ENCODE measurements at regions not wholly inside any gene's neighbourhood (a gene's known extent, or its start where the extent isn't known, plus 50 kb on each side); places are given as distances from the start of the nearest gene placed in this dataset.
"Not testable (repeated sequence)": the region's sequence is repeated elsewhere in the genome, so short reads cannot be mapped to it uniquely, and the experiment has no call there.

DNA sequence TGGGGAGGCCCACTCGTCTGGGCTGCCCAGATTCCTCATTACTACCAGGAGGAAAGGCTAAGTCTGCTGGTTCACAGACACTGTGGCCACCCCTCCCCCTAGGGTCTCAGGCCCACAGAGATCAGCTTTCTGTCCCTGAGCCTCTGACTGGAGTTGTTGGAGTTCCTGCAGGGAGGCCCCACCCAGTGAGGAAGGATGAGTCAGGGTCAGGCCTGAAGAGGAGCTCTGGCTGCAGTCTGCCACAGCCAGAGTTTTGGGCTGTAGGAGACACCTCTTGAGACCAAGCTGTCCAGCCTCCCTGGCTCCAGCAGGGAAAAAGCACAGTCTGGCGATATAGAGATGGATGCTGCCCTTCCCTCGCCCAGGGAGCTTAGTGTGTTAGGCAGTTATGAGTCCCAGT, 720.9 kb upstream of the SEMA6D start:
- Mint-ChIP-seq H3K4me1 (no peaks in the 10 kb centered on the region), H3K9me3 (peaks cover 5 to 58% (median 25%) of the 10 kb centered on the region in 9 donors), H3K27ac (no peak overlapping the region), H3K27me3 (no peaks in the 10 kb centered on the region), H3K4me3 (no peak overlapping the region), H3K36me3 (peaks cover 0 to 3% (median 0%) of the 10 kb centered on the region in 3 donors)
- POLR2A ChIA-PET, result no interaction called here
- DNase-seq (no peak), ATAC-seq (no peak)

DNA sequence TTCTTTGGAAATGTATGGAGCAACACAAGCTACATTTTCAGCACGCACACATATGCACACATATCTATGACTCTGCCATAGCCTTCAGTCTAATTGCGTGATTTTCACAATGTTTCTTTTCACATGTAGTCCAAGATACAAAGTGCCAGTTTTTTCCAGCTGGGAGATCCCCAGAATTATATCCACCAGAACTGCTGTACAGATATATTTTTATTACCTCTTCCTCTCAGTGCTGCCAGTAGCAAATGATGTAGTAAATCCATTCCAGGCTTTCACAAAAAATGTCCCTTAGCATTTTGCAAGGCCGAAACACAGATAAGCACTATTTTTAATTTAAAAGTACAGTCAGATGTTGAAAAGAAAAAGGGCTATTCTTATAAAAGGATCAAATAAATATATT, 719.8 kb upstream of the SEMA6D start:
- Mint-ChIP-seq H3K4me3 (no peak overlapping the region), H3K4me1 (no peaks in the 10 kb centered on the region), H3K27me3 (no peaks in the 10 kb centered on the region), H3K36me3 (peaks cover 0 to 3% (median 0%) of the 10 kb centered on the region in 3 donors), H3K9me3 (peaks cover 2 to 50% (median 23%) of the 10 kb centered on the region in 9 donors), H3K27ac (no peak overlapping the region)
- ATAC-seq (no peak), DNase-seq (no peak)
- POLR2A ChIA-PET, result no interaction called here

DNA sequence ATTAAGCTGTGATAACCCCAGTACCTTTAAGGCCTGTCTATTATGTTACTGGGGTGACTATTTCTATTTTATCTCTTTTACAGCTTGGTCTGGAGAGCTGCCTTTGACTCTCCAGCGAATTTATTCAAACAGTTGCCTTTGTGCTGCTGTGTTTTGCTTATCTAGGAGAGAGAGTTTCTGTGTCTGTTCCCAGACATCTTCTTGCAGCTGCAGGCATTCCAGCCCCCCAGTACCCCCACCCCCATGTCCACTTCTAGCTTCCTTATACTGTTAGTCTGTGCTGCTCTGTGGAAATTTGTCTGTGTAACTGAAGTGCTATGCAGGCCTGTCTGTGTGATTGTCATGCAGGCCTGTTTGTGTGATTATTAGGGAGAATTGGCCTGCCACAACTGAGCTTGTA, 713.7 kb upstream of the SEMA6D start:
- no peak overlapping the region for H3K27ac Mint-ChIP-seq
- no peak overlapping the region for H3K4me3 Mint-ChIP-seq
- H3K4me1 Mint-ChIP-seq, result no peaks in the 10 kb centered on the region
- peaks cover 0 to 43% (median 14%) of the 10 kb centered on the region in 9 donors for H3K9me3 Mint-ChIP-seq
- DNase-seq, result no peak
- H3K27me3 Mint-ChIP-seq, result no peaks in the 10 kb centered on the region
- no peaks in the 10 kb centered on the region for H3K36me3 Mint-ChIP-seq
- no peak for ATAC-seq
- POLR2A ChIA-PET, result no interaction called here

DNA sequence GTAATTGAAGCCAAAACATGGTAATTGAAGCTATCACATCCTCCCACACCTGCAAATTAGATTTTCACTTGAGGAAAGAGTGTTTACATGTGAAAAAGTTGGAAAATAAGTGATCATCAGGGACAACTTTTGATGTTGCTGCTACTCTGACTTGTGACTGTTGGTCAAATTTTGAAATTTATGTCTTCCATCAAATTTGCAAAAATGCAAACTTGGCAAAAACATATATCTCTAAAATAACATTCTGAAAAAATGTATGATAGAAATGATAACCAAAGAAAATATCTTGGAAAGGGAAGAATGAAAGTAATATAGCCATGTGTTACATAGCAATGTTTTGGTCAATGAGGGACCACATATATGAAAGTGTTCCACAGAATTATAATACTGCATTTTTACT, 703.9 kb upstream of the SEMA6D start:
- Mint-ChIP-seq H3K36me3 (no peaks in the 10 kb centered on the region), H3K4me3 (no peak overlapping the region), H3K9me3 (peaks cover 0 to 16% (median 5%) of the 10 kb centered on the region in 9 donors), H3K27ac (no peak overlapping the region), H3K27me3 (no peaks in the 10 kb centered on the region), H3K4me1 (no peaks in the 10 kb centered on the region)
- no peak for DNase-seq
- ATAC-seq, result no peak
- POLR2A ChIA-PET, result no interaction called here

DNA sequence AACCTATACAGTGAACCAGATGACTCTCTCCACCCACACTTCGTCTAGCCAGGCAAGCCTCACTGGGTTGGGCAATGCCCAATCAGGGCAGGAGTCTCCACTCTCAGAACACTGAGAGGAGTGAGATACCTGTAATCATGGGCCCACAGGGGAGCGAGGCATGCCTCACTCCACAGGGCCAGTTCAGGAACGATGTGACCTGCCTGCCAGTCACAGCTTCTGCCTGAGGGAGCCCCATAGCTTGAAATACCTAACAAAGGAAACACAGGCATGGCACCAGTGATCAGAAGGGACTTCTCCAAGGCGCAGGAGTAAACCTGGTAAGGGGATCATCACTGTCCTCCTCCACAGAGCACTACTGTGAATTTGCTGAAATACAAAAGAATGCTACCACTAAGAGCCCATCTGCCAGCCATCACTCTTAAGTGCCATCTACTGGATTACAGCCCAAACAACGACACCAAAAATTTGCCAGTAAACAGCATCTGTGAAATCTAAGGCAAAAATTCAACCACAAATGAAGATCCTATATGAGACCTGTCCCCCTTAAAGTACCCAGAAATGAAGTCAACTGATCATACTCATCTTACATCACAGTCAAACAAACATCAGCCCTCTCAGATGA, 689.9 kb upstream of the SEMA6D start:
- POLR2A ChIA-PET, result no interaction called here
- Mint-ChIP-seq H3K36me3 (no peaks in the 10 kb centered on the region), H3K4me3 (no peak overlapping the region), H3K9me3 (peaks cover 2 to 32% (median 19%) of the 10 kb centered on the region in 9 donors), H3K27me3 (peaks cover 0 to 3% (median 0%) of the 10 kb centered on the region in 5 donors), H3K27ac (no peak overlapping the region), H3K4me1 (no peaks in the 10 kb centered on the region)
- ATAC-seq, result no peak
- DNase-seq, result no peak

DNA sequence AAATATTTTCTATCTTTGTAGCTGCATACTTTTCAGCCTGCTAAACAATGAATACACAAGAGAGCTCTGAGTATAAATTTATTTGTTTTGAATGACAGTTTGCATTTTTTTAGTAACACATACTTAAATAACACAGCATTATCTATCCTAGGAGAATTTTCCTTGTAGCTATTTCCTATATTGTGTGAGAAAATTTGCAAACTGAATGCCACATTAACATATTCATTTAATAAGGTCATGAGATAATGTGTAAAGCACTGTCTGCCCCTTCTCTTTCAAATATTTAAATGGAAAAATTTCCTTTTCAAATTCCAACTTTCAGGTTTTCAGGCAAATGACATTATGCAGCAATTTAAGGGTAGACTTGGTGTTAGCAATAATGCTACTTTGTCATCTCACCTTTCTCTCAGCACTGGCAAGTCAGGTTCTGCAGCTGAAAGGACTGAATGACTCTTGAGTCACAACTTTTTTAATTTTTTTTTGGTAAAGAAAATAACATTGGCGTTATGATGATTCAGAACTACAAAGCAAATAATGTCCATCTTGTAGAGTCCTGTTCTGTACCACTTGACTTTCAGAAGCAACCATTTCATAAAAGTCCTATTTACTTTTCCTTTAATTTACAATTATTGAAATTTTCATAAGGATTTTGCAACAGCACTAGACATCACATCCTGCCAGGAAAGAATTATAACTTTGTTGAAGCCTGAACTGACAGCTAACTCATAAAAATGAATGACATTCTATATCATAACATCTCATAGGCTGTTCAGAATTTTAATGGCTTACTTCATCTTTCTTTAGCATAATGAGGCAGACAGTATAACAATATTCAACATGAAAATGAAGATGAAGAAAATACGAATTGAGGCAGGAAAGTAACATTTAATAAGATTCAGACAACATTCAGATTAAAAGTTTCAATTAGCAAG, 681.6 kb upstream of the SEMA6D start:
- no peaks in the 10 kb centered on the region for H3K36me3 Mint-ChIP-seq
- no peaks in the 10 kb centered on the region for H3K27me3 Mint-ChIP-seq
- H3K27ac Mint-ChIP-seq, result no peak overlapping the region
- POLR2A ChIA-PET, result no interaction called here
- no peaks in the 10 kb centered on the region for H3K4me1 Mint-ChIP-seq
- no peak for DNase-seq
- peaks cover 0 to 9% (median 4%) of the 10 kb centered on the region in 9 donors for H3K9me3 Mint-ChIP-seq
- no peak for ATAC-seq
- no peak overlapping the region for H3K4me3 Mint-ChIP-seq

DNA sequence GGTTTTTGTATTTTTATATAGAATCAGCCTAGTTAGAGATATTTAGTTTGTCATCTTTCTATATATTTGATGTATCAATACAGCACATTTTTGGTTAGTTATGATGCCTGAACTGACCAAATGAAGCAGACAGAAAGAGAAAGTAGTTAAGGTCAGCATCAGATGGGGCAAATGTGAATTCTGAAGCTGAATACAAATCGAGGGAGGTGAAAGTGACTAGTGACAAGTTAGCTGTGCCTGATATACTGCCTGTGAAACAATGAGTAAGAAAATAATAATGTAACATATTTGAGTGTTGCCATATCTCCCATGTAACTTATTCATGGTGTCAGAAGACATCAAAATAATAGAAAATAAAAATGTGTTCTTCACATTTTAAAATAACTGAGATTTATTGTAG, 680.3 kb upstream of the SEMA6D start:
- Mint-ChIP-seq H3K4me1 (no peaks in the 10 kb centered on the region), H3K27ac (no peak overlapping the region), H3K4me3 (no peak overlapping the region), H3K27me3 (no peaks in the 10 kb centered on the region), H3K36me3 (no peaks in the 10 kb centered on the region), H3K9me3 (peaks cover 0 to 8% (median 2%) of the 10 kb centered on the region in 9 donors)
- ATAC-seq, result no peak
- POLR2A ChIA-PET, result no interaction called here
- no peak for DNase-seq

DNA sequence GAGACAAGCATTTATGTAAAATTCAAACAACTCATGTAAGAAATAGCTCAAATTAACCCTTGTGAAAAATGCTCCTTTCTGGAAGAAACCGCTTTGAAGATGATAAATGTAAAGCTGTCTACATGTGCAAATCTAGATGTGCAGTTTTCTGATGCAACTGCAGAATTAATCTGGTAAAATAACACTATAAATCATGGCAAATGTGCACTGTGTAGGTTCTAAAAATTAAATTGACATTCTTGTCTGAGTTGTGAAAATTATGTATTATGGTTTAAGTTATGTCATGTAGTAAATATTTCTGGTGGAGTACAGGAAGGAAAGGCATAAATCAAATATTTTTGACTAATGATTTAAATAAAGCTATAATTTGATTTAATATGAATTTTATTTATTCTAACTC, 678.1 kb upstream of the SEMA6D start:
- no peaks in the 10 kb centered on the region for H3K36me3 Mint-ChIP-seq

DNA sequence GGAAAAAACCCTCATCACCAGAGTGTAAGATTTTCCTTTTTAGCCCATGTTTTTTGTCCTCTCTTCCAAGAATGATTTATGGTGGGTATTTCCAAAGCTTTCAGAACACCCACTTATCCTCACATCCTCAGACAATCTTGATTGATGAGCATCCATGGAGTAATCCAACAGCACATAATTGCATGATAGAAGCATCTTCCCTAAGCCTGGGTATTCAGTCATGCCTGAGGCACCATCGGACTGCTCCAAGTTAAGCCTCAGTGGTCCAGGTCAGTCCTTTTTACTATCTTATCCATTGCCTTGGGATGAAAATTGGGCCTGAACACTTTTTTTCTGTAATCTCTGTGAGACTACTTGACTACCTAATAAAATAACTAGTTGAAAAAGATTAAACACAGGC, 676.0 kb upstream of the SEMA6D start:
- Mint-ChIP-seq H3K9me3 (peaks cover 0 to 5% (median 0%) of the 10 kb centered on the region in 9 donors), H3K36me3 (no peaks in the 10 kb centered on the region), H3K4me1 (no peaks in the 10 kb centered on the region), H3K27ac (no peak overlapping the region), H3K27me3 (no peaks in the 10 kb centered on the region), H3K4me3 (no peak overlapping the region)
- ATAC-seq, result no peak
- DNase-seq, result no peak
- POLR2A ChIA-PET, result no interaction called here

More for the DNA sequence above, 678.1 kb upstream of the SEMA6D start:
- Mint-ChIP-seq H3K27me3 (no peaks in the 10 kb centered on the region), H3K4me3 (no peak overlapping the region), H3K9me3 (peaks cover 0 to 8% (median 0%) of the 10 kb centered on the region in 9 donors), H3K27ac (no peak overlapping the region), H3K4me1 (no peaks in the 10 kb centered on the region)
- DNase-seq (no peak), ATAC-seq (no peak)
- POLR2A ChIA-PET, result no interaction called here

DNA sequence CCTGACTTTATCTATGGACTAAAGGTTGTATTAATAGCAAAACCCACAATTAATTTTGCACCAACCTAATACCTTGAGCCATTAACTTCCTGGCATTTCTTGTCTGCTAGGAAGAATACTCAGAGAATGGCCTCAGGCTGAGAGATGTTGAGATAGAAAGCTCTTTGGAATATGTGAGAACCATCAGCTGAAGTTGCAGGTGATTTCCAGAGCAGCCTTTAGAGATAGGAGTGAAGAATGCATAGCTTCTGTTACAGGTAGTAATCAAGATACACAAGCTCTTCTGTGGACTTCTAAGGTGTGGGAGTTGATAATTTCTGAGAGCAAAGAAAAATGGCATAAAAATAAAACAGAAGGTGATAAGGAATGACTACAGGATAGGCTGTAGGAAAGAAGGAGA, 669.3 kb upstream of the SEMA6D start:
- H3K4me1 Mint-ChIP-seq, H3K36me3 Mint-ChIP-seq, H3K4me3 Mint-ChIP-seq, ATAC-seq, DNase-seq, POLR2A ChIA-PET, H3K27ac Mint-ChIP-seq, H3K27me3 Mint-ChIP-seq: not testable (repeated sequence)
- peaks cover 0 to 12% (median 2%) of the 10 kb centered on the region in 9 donors for H3K9me3 Mint-ChIP-seq

DNA sequence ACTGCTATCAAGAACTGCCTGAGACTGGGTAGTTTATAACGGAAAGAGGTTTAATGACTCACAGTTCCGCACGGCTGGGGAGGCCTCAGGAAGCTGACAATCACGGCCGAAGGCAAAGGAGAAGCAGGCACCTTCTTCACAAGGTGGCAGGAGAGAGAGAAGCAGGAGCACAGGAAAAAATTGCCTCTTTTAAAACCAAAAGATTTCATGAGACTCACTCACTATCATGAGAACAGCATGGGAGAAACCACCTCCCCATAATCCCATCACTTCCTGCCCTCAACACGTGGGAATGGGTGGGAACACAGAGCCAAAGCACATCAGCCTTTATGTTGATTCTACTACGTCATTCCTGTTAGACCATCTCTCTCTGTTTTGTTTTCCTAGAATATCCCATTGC, 650.9 kb upstream of the SEMA6D start:
- no peak for DNase-seq
- H3K9me3 Mint-ChIP-seq, result peaks cover 0 to 15% (median 0%) of the 10 kb centered on the region in 9 donors

DNA sequence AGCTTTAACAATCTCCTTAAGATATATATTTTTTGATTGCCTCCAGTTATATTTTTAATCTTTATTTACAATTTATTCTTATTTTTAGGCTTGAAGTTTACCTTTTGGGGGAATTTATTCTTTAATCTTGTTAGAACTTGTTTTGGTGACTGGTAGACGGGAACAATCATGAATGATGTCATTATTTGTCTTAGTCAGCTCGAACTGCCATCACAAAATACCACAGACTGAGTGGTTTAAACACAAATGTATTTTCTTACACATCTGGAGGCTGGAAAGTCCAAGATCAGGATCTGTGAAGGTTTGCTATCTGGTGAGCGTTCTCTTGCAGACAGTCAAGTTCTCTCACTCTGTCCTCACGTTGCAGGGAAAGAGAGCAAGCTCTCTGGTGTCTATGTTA, 639.5 kb upstream of the SEMA6D start:
- H3K4me3 Mint-ChIP-seq, H3K4me1 Mint-ChIP-seq, H3K27ac Mint-ChIP-seq, DNase-seq, H3K27me3 Mint-ChIP-seq, ATAC-seq, H3K9me3 Mint-ChIP-seq, POLR2A ChIA-PET, H3K36me3 Mint-ChIP-seq: not testable (repeated sequence)

More for the DNA sequence above, 650.9 kb upstream of the SEMA6D start:
- H3K4me3 Mint-ChIP-seq, result no peak overlapping the region
- H3K27me3 Mint-ChIP-seq, result peaks cover 0 to 4% (median 0%) of the 10 kb centered on the region in 5 donors
- no peak for ATAC-seq
- no peaks in the 10 kb centered on the region for H3K4me1 Mint-ChIP-seq
- no peaks in the 10 kb centered on the region for H3K36me3 Mint-ChIP-seq
- H3K27ac Mint-ChIP-seq, result no peak overlapping the region
- POLR2A ChIA-PET, result no interaction called here

DNA sequence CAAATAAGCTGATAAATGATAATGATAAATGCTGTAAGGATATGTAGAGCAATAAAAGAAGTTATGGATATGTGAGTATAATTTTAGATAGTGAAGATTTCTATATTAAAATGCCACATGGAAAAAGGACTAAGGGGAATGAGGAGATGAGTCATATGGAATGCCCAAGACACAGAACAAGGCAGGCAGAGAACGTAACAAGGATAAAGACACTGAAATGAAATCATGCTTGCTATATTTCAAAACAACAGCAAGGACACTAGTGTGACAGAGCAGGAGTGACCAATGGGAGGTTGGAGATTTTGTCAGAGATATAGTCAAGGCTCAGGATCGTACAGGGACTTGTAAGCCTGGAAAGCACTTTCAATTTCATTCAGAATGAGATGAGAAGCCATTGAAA, 621.5 kb upstream of the SEMA6D start:
- no peaks in the 10 kb centered on the region for H3K4me1 Mint-ChIP-seq
- no peaks in the 10 kb centered on the region for H3K36me3 Mint-ChIP-seq
- peaks cover 0 to 16% (median 8%) of the 10 kb centered on the region in 9 donors for H3K9me3 Mint-ChIP-seq
- ATAC-seq, result no peak
- no peaks in the 10 kb centered on the region for H3K27me3 Mint-ChIP-seq
- H3K27ac Mint-ChIP-seq, result no peak overlapping the region
- H3K4me3 Mint-ChIP-seq, result no peak overlapping the region
- POLR2A ChIA-PET, result no interaction called here
- DNase-seq, result no peak

Data from naive thymus-derived CD8-positive, alpha-beta T cell (primary cell).